A549 (cell line): ENCODE measurements at regions not wholly inside any gene's neighbourhood (a gene's known extent, or its start where the extent isn't known, plus 50 kb on each side); places are given as distances from the start of the nearest gene placed in this dataset.

Experiments used
- ATAC-seq, 2 experiments: fragments of 200-7000 bp in 1 of 2; fragments of >200 bp in 1 of 2; cut with Nextera tagmentation in 1 of 2; cut with Tn5 transposase in 1 of 2; 3 replicates each; pipeline versions ENCODE4 v1.8.0 to v1.9.1; 2018 to 2020; ENCODE audit warnings: mild to moderate bottlenecking in 1 of 2, moderate library complexity in 1 of 2
- CTCF ChIA-PET: fragments of 300-600 bp; sonication (Branson Sonifier 250); formaldehyde crosslinking; extraction: SDS; loops from one replicate; lab custom pipeline; 2021; ENCODE audit warnings: antibody characterized with exemption, inconsistent platforms; lab: Yijun Ruan, JAX
- POLR2A ChIA-PET: fragments of 350-600 bp; formaldehyde crosslinking; extraction: SDS; loops from one replicate; lab custom pipeline; 2021; ENCODE audit warnings: antibody characterized with exemption, inconsistent platforms; lab: Yijun Ruan, JAX
- DNase-seq, 2 experiments: peaks; one replicate each; pipeline versions ENCODE4 v3.0.0 to v3.0.0-alpha.2; 2011 to 2016; ENCODE audit warnings: low read depth in 1 of 2, low spot score in 1 of 2
- FAIRE-seq: peaks from 2 replicates; lab custom pipeline; 2011; peaks lifted over from hg19 to GRCh38; lab: Jason Lieb, UNC
- H3K27ac ChIP-seq, 2 experiments: fragments of >200 bp; sonication (Bioruptor Twin); formaldehyde crosslinking; 3 replicates each; pipeline ENCODE4 v1.5.1; 2016 to 2017
- H3K4me1 ChIP-seq: fragments of >200 bp; sonication (Bioruptor Twin); formaldehyde crosslinking; 3 replicates; pipeline ENCODE4 v1.6.1; 2016
- H3K4me2 ChIP-seq: fragments of >200 bp; sonication (Bioruptor Twin); formaldehyde crosslinking; 3 replicates; pipeline ENCODE4 v1.6.1; 2016
- H3K4me3 ChIP-seq: fragments of >200 bp; sonication (Bioruptor Twin); formaldehyde crosslinking; 3 replicates; pipeline ENCODE4 v1.5.1; 2016
- H3K9me3 ChIP-seq: fragments of >200 bp; sonication (Bioruptor Twin); formaldehyde crosslinking; 3 replicates; pipeline ENCODE4 v1.6.1; 2016
- ATOH8 ChIP-seq: fragments of 250-450 bp; sonication (Bioruptor Pico); IDR thresholded peaks from 2 replicates; pipeline ENCODE4 v1.5.0; 2020; ENCODE audit warnings: low read depth, mild to moderate bottlenecking, moderate library complexity
- BCL3 ChIP-seq: fragments of >200 bp; sonication (Bioruptor Twin); formaldehyde crosslinking; IDR thresholded peaks from 3 replicates; pipeline ENCODE4 v1.6.1; 2016
- CBX2 ChIP-seq: fragments of 200-600 bp; sonication (generic); IDR thresholded peaks from 2 replicates; pipeline ENCODE4 v1.6.1; 2016; ENCODE audit warnings: low read depth, mild to moderate bottlenecking, borderline replicate concordance
- CBX8 ChIP-seq: fragments of 200-600 bp; sonication (generic); IDR thresholded peaks from 2 replicates; pipeline ENCODE4 v1.6.1; 2016
- CHD4 ChIP-seq: fragments of 200-600 bp; sonication (generic); IDR thresholded peaks from 2 replicates; pipeline ENCODE4 v1.6.1; 2016; ENCODE audit warnings: antibody characterized with exemption, mild to moderate bottlenecking, borderline replicate concordance
- CTCF ChIP-seq: fragments of >200 bp; sonication (Bioruptor Twin); formaldehyde crosslinking; IDR thresholded peaks from 3 replicates; pipeline ENCODE4 v1.5.1; 2016
- E2F6 ChIP-seq: IDR thresholded peaks from 2 replicates; pipeline ENCODE4 v1.6.1; 2012; ENCODE audit warnings: low read depth, borderline replicate concordance
- EP300 ChIP-seq, 2 experiments: fragments of >200 bp; sonication (Bioruptor Twin); formaldehyde crosslinking; IDR thresholded peaks; 2 replicates in 1 of 2; 3 replicates in 1 of 2; pipeline ENCODE4 v1.6.1; 2016 to 2017
- FOSB ChIP-seq: fragments of 250-450 bp; sonication (Bioruptor Pico); IDR thresholded peaks from 2 replicates; pipeline ENCODE4 v1.5.0; 2020; ENCODE audit warnings: mild to moderate bottlenecking, moderate library complexity
- FOSL2 ChIP-seq, 2 experiments: fragments of 450-650 bp in 1 of 2; fragments of >200 bp in 1 of 2; sonication (Bioruptor Twin) in 1 of 2; formaldehyde crosslinking; IDR thresholded peaks; 2 replicates each; pipeline versions ENCODE4 v1.5.0 to v1.6.1; 2016 to 2020; ENCODE audit warnings: mild to moderate bottlenecking in 1 of 2, moderate library complexity in 1 of 2
- FOXS1 ChIP-seq: fragments of 250-450 bp; sonication (Bioruptor Pico); IDR thresholded peaks from 2 replicates; pipeline ENCODE4 v1.5.0; 2020; ENCODE audit warnings: mild to moderate bottlenecking, moderate library complexity
- HOXA7 ChIP-seq: fragments of 250-450 bp; sonication (Bioruptor Pico); IDR thresholded peaks from 2 replicates; pipeline ENCODE4 v1.5.0; 2020; ENCODE audit warnings: mild to moderate bottlenecking, moderate library complexity
- JUN ChIP-seq, 2 experiments: fragments of >200 bp; sonication (Bioruptor Twin); formaldehyde crosslinking; IDR thresholded peaks; 2 replicates in 1 of 2; 3 replicates in 1 of 2; pipeline ENCODE4 v1.6.1; 2016 to 2017
- KDM5A ChIP-seq: fragments of 200-600 bp; sonication (generic); IDR thresholded peaks from 2 replicates; pipeline ENCODE4 v1.6.1; 2016; ENCODE audit warnings: antibody characterized with exemption, mild to moderate bottlenecking
- MAZ ChIP-seq: fragments of 150-350 bp; IDR thresholded peaks from 2 replicates; pipeline ENCODE4 v1.6.1; 2014; ENCODE audit warnings: antibody characterized with exemption, low read depth, low read length, borderline replicate concordance
- MYC ChIP-seq: IDR thresholded peaks from 2 replicates; pipeline ENCODE4 v1.6.1; 2012; ENCODE audit warnings: mild to moderate bottlenecking, inconsistent platforms, low read length, improper control_type of control experiment, borderline replicate concordance
- NPAS2 ChIP-seq: fragments of 250-450 bp; sonication (Bioruptor Pico); IDR thresholded peaks from 2 replicates; pipeline ENCODE4 v1.8.0; 2022; ENCODE audit warnings: mild to moderate bottlenecking, moderate library complexity, borderline replicate concordance
- PHF8 ChIP-seq: fragments of 200-600 bp; sonication (generic); IDR thresholded peaks from 2 replicates; pipeline ENCODE4 v1.6.1; 2016; ENCODE audit warnings: low read depth, mild to moderate bottlenecking, antibody characterized with exemption, moderate library complexity, borderline replicate concordance
- POLR2A ChIP-seq: IDR thresholded peaks from 2 replicates; pipeline ENCODE4 v1.6.1; 2012; ENCODE audit warnings: mild to moderate bottlenecking, low read length
- REST ChIP-seq: fragments of 200-600 bp; sonication (generic); IDR thresholded peaks from 2 replicates; pipeline ENCODE4 v1.6.1; 2016; ENCODE audit warnings: antibody characterized with exemption, mild to moderate bottlenecking, moderate library complexity
- SMC3 ChIP-seq: fragments of >200 bp; sonication (Bioruptor Twin); formaldehyde crosslinking; IDR thresholded peaks from 3 replicates; pipeline ENCODE4 v1.6.1; 2018; ENCODE audit warnings: inconsistent platforms
- ZNF302 ChIP-seq: fragments of 250-450 bp; sonication (Bioruptor Pico); IDR thresholded peaks from 2 replicates; pipeline ENCODE4 v1.9.0; 2021; ENCODE audit warnings: inconsistent platforms, mild to moderate bottlenecking, moderate library complexity
- WGBS: methylation state at CpG from one replicate; pipeline ENCODE4 v1.1.6; 2017; ENCODE audit errors: missing lambda C conversion rate; 5-methylcytosine and 5-hydroxymethylcytosine counted together

GRCh38 chr10:78721231-78721630 lies 347.5 kb upstream of the ZMIZ1 start:
- H3K9me3 ChIP-seq, result peaks cover 18% of the 10 kb centered on the region; the same call in 2 of the 3 replicates
- WGBS, result 4% methylated on average over 1 of the region's 1 CpG
- CTCF ChIA-PET, result no interaction called here
- TF ChIP-seq FOXS1 (CRISPR knock-in tag) (no peak), E2F6 (no peak), ZNF302 (CRISPR knock-in tag) (no peak), POLR2A (no peak), NPAS2 (CRISPR knock-in tag) (no peak), CBX8 (no peak)
- H3K4me3 ChIP-seq, result no peak overlapping the region
- POLR2A ChIA-PET, result no interaction called here
- H3K4me1 ChIP-seq, result no peaks in the 10 kb centered on the region
- no peak for ATAC-seq
- FAIRE-seq, result no peak
- no peak for DNase-seq
- no peak overlapping the region for H3K27ac ChIP-seq
- no peak overlapping the region for H3K4me2 ChIP-seq

- Histone ChIP-seq H3K9me3 (peaks cover 18% of the 10 kb centered on the region; the same call in 2 of the 3 replicates), H3K4me3 (no peak overlapping the region), H3K27ac (no peak overlapping the region), H3K4me1 (no peaks in the 10 kb centered on the region), H3K4me2 (no peak overlapping the region)
- 65% methylated on average over 4 of the region's 4 CpGs for whole genome bisulfite sequencing
- DNase-seq (no peak), ATAC-seq (no peak), FAIRE-seq (no peak)
- POLR2A ChIA-PET, result no interaction called here
- CTCF ChIA-PET, result no interaction called here
- TF ChIP-seq HOXA7 (CRISPR knock-in tag), result no peak
- TF ChIP-seq JUN (IDR thresholded peaks at IDR 0.05), result no peak
- TF ChIP-seq CBX2, result no peak
- no peak for TF ChIP-seq REST
- no peak for TF ChIP-seq KDM5A
- TF ChIP-seq FOSB (CRISPR knock-in tag), result no peak
- TF ChIP-seq MYC, result no peak
- no peak for TF ChIP-seq FOSL2 (IDR thresholded peaks at IDR 0.05)
- no peak for TF ChIP-seq FOSL2 (CRISPR knock-in tag; IDR thresholded peaks at IDR 0.05)
- no peak for TF ChIP-seq PHF8
- TF ChIP-seq MAZ, result no peak
- TF ChIP-seq BCL3, result no peak
- no peak for TF ChIP-seq SMC3
- TF ChIP-seq ATOH8 (CRISPR knock-in tag), result no peak
- TF ChIP-seq EP300 (IDR thresholded peaks at IDR 0.05), result no peak
- TF ChIP-seq ZNF302 (CRISPR knock-in tag), result no peak
- TF ChIP-seq CTCF, result no peak
- no peak for TF ChIP-seq CHD4
- TF ChIP-seq, all 56 proteins: peak for 0
Observed at GRCh38 chr10:78724846-78725245, 343.9 kb upstream of the ZMIZ1 start.
